ENCODE measurements at regions not wholly inside any gene's neighbourhood (a gene's known extent, or its start where the extent isn't known, plus 50 kb on each side); places are given as distances from the start of the nearest gene placed in this dataset.

GRCh38 chr10:43026039-43026973 is 50.6 kb upstream of the RET start:
- no peak overlapping the region for H2AFZ ChIP-seq (ENCODE audit: low read length)
- no peak overlapping the region for H4K5ac ChIP-seq (ENCODE audit: insufficient read length, low read depth, low read length)
- no peak overlapping the region for H2BK120ac ChIP-seq (ENCODE audit: low read depth, low read length, poor library complexity, severe bottlenecking)
- H2BK12ac ChIP-seq (ENCODE audit: insufficient read length, low read depth, low read length) = no peak overlapping the region
- TF ChIP-seq CTCF (conservative IDR thresholded peaks at IDR 0.05) = no peak
- H2BK15ac ChIP-seq (ENCODE audit: low read depth, low read length) = no peak overlapping the region
- no peak overlapping the region for H3K18ac ChIP-seq (ENCODE audit: insufficient read length, low read depth, low read length)
- H4K20me1 ChIP-seq (ENCODE audit: control insufficient read depth, insufficient read depth, insufficient read length) = no peaks in the 10 kb centered on the region
- DNase-seq = peak; percentile 83
- H3K4me3 Mint-ChIP-seq = peak overlapping the region; percentile 39 to 63; a peak in 4 of 5 replicates
- no peak overlapping the region for H3K23ac ChIP-seq (ENCODE audit: insufficient read length, low read depth, low read length)
- H3K56ac ChIP-seq (ENCODE audit: insufficient read length, low read depth, low read length) = no peak overlapping the region
- H3K4me1 ChIP-seq (ENCODE audit: insufficient read depth, low read length) = peaks cover 5% of the 10 kb centered on the region; the same call in 1 of the 2 replicates
- H3K79me1 ChIP-seq (ENCODE audit: insufficient read depth, low read depth, low read length, poor library complexity, severe bottlenecking) = no peaks in the 10 kb centered on the region
- no peaks in the 10 kb centered on the region for H3K9me3 ChIP-seq (ENCODE audit: control insufficient read depth, low read depth, low read length)
- no peak overlapping the region for H3T11ph ChIP-seq (ENCODE audit: low read length)
- H4K91ac ChIP-seq (ENCODE audit: insufficient read length, low read depth, low read length) = no peak overlapping the region
- 0 out of 2 replicates have a peak overlapping the region, but pooled peaks have one; percentile 3 for H3K14ac ChIP-seq (ENCODE audit: insufficient read depth, low read length)
- H3K27me3 ChIP-seq (ENCODE audit: insufficient read depth, low read length) = no peaks in the 10 kb centered on the region; the same call in 1 of the 2 replicates
- no peaks in the 10 kb centered on the region for H3K79me2 ChIP-seq (ENCODE audit: insufficient read depth, low read length)
- H3K9me3 Mint-ChIP-seq = peaks cover 3 to 13% of the 10 kb centered on the region in 2 experiments; a peak in 4 of 5 replicates
- H3K9ac ChIP-seq (ENCODE audit: extremely low read depth, insufficient read length, low read length) = no peak overlapping the region
- H3K4me1 Mint-ChIP-seq = peaks cover 31 to 42% of the 10 kb centered on the region in 2 experiments
- H3K4me2 ChIP-seq (ENCODE audit: insufficient read depth, insufficient read length, low read length) = peak overlapping the region; percentile 46
- H2BK5ac ChIP-seq (ENCODE audit: insufficient read length, low read length) = no peak overlapping the region
- no peak overlapping the region for H2AK5ac ChIP-seq (ENCODE audit: insufficient read length, low read length)
- no peak overlapping the region for H3K27ac ChIP-seq (ENCODE audit: insufficient read length, low read depth, low read length)
- peaks cover 62% of the 10 kb centered on the region for H3K27me3 Mint-ChIP-seq (ENCODE audit: low read depth)
- peaks cover 0 to 4% (median 0%) of the 10 kb centered on the region in 3 experiments; a peak in 4 of 7 replicates for H3K36me3 Mint-ChIP-seq (ENCODE audit: insufficient read depth in 1 of 3, low read depth in 3 of 3)
- no CpG with 5 or more reads among the region's 41 CpGs for WGBS (ENCODE audit: extremely low coverage, insufficient read length, low lambda C conversion rate)
- H3K4ac ChIP-seq (ENCODE audit: low read depth, low read length) = no peak overlapping the region
- H3K23me2 ChIP-seq (ENCODE audit: insufficient read length, low read depth, low read length, poor library complexity, severe bottlenecking) = no peaks in the 10 kb centered on the region
- H4K8ac ChIP-seq (replicated peaks; ENCODE audit: insufficient read length, low read depth, low read length) = no peak overlapping the region
- H3K27ac Mint-ChIP-seq = no peak overlapping the region
- H2BK20ac ChIP-seq (ENCODE audit: low read depth, low read length, poor library complexity, severe bottlenecking) = no peak overlapping the region

Small RNAs in the stretch of these regions (microRNA-seq; reads per million reads assigned to microRNA genes)
- gene MIR5100 (ENCODE audit: borderline microRNAs expressed) = 2.9 reads per million, percentile 25 among the genes with 10 or more reads in this experiment

Data from H9 (cell line).